SHP77 treated with DMSO at 0.1 percent for 48 hours (cell line): ENCODE measurements at regions not wholly inside any gene's neighbourhood (a gene's known extent, or its start where the extent isn't known, plus 50 kb on each side); places are given as distances from the start of the nearest gene placed in this dataset.

ENCODE experiments used
- DNase-seq: peaks from one replicate; lab custom pipeline; 2025; lab: John Stamatoyannopoulos, UW

DNA sequence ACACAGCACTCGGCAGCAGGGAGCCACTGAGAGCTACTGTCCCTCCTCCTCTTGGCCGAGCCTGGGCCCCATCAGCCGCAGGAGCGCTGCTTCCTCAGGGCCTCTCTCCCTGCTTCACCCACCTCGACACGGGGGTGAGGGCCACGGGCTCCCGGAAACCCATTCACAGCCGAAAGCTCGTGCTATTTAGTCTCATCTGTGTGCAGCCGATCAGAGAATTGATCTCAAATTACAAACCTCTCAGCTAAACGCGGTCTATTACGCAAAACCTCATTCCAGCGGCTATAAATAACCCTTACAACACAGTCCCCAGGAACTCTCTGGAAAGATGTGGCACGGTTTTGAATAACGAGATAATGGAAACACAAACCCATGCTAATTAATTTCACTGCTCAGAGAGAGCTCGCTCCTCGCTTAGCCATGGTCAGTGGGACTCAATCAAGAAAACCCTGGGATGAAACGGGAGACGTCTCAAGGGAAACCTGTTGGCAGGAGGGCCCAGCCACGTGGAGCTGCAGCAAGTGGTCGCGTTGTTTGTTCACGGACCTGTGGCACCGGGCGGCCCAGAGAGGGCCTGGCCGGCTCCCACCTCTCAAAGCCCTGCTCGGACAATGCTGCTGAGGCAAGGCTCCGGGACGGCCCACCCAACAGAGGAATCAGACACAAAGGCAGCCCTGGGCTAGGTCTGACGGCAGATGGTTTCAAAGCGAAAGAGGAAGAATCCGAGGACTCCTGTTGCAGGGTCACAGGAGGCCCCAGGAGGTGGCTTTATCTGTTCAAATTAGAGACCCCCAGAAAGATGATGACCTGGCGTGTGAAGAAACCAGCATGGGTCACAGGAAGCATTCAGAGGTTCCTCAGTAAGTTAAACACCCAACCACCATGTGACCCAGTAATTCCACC lies 210.5 kb downstream of the CTTN start:
- no peak for DNase-seq

GRCh38 chr11:70610566-70611565 lies 212.5 kb downstream of the CTTN start:
- no peak for DNase-seq

GRCh38 chr11:70611821-70612220 lies 213.5 kb downstream of the CTTN start:
- DNase-seq = no peak

DNA sequence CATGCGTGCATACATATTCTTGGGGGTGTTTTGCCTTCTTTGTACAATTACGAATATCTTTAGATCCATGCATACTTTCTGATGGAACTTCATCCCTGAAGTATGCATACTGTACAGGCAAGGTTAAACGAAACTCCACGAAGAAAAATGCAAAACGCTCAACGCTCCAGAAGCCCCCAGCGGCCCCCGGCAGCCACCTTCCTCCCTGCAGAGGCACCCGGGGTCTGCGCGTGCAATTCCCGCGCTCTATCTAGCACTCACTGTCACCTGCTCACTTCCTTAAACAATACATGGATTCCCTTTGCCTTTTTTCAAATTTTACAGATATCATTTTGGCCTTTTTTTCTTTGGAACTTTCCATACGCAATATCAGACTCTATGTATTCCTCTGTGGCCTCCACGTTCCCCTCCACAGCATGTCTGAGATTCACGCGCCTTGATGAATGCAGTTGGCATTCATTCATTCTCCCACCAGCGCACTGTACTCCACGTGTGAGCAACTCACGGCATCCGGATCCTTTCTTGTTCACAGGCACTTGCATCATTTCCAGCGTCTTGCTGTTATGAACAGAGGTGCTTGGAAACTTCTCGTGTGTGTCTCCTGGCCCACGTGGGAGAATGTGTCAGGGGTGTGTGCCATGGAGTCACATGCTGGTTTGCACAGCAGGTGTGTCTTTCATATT lies 214.3 kb downstream of the CTTN start:
- DNase-seq = no peak

DNA sequence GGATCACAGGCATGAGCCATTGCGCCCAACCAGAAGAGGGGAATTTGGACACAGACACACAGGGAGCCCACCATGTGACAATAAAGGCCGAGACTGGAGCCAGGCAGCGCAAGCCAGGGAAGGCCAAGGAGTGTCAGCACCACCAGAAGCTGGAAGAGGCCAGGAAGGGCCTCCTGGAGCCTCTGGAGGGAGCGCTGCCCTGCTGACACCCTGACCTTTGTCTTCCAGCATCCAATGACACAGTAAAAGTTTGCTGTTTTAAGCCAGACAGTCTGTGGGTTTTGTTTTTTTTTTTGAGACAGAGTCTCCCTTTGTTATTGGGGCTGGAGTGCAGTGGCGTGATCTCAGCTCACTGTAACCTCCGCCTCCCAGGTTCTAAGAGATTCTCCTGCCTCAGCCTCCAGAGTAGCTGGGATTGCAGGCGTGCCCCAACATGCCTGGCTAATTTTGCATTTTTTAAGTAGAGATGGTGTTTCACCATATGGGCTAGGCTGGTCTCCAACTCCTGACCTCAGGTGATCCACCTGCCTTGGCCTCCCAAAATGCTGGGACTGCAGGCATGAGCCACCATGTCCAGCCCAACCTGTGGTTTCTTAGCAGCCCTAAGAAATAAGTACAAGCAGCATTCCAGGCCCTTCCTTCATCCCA lies 215.8 kb downstream of the CTTN start:
- no peak for DNase-seq

DNA sequence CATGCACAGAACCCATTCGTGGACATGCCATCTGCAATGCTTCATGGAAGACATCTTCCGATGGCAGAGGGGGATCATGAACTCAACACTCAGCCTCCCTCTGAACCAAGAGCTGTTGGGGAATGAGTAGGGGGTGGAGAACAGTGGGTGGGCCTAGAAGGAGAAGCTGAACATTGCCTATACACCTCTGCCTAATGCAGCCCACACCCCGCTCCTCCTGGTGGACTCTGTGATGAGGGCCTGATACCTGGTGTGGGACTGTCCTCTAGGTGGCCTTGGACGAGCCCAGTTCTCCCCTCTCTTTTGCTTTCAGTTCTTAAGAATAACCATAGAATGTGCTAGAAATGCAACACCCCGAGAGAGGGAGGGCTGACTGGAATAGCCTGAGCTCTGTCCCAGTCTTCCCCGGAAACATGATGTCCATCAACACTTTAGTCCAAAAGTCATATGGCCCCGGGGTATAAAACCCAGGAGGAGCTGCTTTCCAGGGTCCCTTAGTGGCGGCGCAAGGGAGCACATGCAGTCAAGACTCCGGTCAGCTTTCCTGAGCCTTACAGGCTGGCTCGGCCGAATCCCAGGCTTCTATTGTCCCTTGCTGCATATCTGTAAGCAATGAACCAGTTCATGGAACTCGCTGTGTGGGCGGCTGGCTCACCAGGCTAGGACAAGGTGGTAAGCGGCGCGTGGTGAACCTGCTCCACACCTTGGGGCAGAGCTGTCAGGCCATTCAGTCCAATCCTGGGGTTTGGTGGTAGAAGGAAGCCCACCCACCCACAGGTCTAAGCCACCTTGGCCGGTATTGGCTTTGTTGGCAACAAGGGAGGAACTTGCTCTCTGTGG lies 216.9 kb downstream of the CTTN start:
- no peak for DNase-seq

GRCh38 chr11:70616317-70616716 lies 218.0 kb downstream of the CTTN start:
- DNase-seq = no peak

DNA sequence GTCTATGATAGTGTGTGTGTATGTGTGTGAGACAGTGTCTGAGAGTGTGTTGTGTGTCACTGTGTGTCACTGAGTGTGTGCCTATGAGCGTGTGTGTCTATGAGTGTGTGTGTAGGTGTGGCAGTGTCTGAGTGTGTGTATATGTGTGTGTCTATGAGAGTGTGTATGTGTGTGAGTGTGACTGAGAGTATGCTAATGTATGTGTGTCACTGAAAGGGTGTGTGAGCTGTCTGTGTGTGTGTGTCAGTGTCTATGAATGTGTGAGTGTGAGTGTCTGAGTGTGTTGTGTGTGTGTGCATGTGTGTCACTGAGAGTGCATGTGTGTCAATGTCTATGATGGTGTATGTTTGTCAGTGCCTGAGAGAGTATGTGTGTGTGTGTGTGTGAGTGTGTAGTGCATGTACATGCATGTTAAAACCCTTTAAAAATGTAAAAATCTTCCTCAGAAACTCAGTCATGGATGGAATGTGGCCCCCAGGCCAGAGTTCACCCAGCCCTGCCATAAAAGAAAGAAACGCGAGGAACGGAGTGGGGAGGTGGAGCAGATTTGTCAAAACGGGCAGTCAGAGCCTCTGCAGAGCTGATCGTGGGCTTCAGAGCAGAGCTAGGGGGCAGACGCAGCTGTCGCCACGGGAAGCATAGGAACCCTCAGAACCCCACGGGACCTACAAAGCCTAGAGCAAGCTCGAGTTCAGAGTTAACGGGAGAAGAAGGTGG lies 218.8 kb downstream of the CTTN start:
- DNase-seq = no peak

DNA sequence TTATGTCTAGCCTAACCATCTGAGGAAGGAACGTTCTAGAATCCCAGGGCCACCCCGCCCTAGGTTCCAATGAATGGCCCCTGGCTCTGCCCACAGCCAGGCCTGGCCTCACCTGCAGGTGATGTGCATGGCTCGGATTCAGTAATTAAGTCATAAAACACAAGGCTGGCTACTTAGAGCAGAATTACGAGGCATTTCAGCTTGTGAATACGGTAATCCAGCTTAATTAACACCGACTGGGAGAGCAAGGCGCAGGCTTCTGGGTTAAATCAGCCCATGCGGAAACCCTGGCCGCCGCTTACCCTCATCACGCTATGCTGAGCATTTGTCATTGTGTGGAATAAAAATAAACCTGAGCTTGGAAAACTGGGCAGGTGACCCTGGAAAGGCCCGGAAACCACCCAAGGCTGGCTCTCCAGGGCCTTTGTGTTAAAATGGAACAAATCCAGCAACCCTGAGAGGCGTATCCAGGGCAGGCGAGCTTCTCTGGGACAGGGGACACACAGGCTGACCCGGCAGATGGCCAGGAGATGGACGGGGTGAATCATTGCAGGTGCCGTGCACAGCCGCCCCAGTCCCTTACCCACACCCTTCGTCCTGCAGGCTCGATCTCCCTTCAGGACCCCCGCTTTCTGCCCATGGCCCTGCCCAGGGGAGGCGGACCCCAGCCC lies 220.2 kb downstream of the CTTN start:
- DNase-seq = no peak

DNA sequence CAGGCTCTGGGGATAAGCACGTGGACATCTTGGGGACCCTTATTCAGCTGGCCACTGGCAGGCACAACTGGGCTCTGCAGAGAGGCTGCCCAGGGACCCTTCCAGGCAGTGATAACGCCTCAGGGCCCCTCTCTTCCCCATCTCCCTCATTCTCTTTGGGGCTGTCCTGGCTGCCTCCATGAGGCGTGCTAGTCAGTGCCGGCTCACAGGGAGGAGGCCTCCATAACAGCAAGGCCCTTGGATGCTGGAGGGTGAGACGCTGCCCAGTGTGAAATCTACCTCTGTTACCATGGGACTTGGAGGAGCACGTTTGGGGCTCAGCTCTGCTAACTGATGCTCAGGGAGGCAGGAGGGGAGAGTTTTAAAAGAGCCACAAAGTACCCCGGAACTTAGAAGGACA lies 221.3 kb downstream of the CTTN start:
- no peak for DNase-seq

- no peak for DNase-seq
Observed at GRCh38 chr11:70620510-70621184, 222.3 kb downstream of the CTTN start.

DNA sequence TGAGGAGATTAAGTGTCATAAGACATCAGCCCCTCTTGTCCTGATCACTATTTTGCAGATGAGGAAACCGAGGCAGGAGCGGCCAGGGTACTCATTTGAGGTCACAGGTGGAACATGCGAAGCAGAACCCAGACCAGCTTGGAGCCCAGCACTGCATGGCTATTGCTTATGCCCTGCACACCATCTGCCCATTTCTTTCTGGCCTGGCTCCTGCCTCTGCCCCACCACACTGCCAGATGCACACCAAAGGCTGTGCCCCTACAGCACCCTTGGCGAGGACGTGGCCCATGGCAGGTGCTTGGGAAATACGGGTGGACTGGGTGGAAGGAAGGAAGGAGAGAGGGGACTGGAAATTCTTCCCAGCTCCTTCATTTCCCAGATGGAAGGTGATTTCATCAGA lies 222.9 kb downstream of the CTTN start:
- no peak for DNase-seq

DNA sequence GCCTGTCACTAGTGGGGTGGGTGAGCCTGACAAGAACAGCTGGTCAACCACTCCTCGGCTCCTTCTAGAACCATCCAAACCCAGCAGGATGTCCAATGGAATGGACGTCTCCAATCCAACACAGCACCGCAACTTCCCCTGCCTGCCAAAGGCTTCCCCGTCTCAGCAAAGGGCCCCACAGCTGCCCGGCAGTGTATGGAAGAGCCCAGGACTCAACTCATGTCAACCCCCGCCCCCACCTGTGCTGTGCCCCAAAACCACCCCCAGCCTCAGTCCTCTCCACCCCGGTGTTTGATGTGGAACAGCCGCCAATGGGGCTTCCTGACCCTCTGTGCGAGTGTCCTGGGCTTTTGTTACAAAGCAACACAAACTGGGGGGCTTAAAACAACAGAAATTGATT lies 223.8 kb downstream of the CTTN start:
- DNase-seq = no peak

DNA sequence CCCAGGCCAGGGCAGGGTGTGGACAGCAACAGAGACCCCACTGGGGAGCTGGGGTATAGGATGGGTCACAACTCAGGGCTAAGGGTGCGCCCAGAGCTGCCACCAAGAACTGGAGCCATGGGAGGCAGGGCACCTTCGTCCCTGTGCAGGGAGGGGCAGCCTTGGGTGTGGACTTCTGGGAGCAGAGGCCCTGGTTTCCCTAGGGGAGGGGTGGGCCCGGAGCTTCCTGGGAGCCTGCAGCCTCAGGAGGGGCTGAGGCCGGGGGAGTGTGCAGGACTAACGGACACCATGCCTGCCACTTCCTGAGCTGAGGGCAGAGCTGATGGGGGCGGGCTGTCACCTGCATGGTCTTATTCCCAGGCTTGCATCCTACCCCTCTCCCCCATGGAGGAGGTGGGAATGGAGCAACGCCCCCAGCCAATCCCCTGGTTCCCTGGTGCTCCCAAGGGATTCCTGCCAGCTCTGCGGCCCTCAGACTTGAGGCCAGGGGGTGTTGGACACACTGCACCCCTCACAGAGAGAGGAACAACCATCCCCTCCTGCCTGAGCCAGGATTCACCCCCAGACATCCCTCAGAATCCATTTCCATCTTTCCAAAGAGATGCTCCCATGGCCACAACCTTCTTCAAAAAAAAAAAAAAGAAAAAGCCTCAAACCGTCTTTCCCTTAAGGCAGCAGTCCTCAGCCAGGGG lies 225.7 kb downstream of the CTTN start:
- no peak for DNase-seq

DNA sequence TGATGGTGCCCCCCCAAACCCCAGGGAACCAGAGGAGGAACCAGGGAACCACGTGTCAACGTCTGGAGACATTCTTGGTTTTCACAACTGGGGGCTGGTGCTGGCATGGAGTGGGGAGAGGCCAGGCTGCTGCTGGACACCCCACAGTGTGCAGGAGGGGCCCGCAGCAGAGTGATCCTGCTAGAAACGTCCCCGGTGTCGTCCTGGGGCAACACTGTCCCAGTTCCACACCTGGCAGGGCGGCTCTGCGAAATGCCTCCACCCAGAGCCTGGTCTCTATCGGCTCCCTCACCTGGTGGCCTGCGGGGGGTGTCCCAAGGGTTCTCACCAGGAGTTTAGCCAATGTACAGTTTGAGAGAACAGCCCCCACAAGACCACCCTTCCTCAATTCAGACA lies 226.3 kb downstream of the CTTN start:
- no peak for DNase-seq

DNA sequence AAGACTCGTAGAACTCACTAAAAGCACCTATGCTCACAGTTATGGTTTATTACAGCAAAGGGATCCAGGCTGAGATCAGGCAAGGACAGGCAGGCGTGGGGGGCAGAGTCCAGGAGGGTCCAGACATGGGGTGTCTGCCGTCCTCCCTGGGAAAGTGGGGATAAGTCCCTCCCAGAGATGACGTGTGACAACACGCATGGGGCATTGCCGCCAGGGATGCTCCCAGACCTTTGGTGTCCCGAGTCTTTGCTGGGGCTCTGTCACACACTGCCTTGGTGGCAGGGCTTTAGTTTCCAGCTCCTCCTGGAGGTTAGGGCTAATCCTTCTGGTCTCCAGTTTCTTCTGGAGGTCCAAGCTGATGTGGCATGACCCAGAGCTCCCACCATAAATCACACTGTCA lies 226.7 kb downstream of the CTTN start:
- no peak for DNase-seq

DNA sequence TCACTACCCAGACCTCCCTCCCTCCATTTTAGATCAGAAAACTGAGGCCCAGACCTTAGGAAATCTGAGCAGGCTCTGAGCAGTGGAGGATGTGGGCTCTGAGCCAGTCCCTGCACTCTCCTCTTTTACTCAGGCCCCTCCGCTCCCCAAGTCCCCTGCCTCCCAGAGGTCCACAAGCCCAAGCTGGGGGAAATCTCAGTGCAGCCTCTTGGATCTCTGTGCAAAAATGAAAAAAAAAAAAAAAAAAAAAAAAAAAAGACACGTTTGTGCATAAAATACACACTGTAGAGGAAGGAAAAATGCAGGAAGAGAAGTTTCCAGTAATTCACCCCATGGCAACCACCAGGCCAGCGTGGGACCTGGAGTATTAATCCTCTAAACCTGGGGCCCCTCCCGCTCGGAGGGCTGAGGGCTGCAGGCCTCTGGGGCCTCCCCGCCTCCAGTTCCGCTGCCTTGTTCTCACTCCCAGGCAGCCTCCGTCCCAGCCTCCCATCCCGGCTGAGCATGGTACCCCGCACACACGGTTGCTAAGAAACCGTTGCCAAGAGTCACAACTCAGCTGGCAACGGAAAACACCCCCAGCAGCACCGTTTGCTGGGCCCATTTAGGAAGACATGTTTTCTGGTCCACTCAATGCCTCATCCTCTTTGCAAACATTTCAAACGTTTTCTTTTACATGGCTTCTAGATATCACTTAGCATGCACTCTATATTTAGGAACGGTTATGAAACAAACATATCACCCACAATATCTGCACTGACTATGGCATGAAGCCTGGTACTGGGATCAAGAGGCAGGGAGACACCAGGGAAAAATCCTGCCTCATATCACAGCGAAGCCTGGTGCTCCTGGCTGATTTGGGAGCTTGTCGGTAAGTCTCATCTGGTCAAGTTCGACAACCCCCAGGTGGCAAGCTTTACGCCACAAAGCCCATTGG lies 227.5 kb downstream of the CTTN start:
- no peak for DNase-seq
